ENCODE measurements at regions not wholly inside any gene's neighbourhood (a gene's known extent, or its start where the extent isn't known, plus 50 kb on each side); places are given as distances from the start of the nearest gene placed in this dataset.

- H2AFZ ChIP-seq (ENCODE audit: low read length) = no peak overlapping the region
- peak overlapping the region in 1 of 4 experiments; percentile 12 for H3K4me3 ChIP-seq (replicated peaks in 1 of 4; ENCODE audit: control extremely low read depth in 1 of 4, insufficient read depth in 1 of 4, low read depth in 3 of 4, low read length in 4 of 4)
Observed at GRCh38 chr14:34018564-34019244, 67.8 kb upstream of the EGLN3 start.

GRCh38 chr14:34018125-34018524 is 67.3 kb upstream of the EGLN3 start:
- no peaks in the 10 kb centered on the region for H4K20me1 ChIP-seq (ENCODE audit: control insufficient read depth, extremely low read depth, insufficient read depth, low read length)
- H3K4me1 ChIP-seq (ENCODE audit: control insufficient read depth, extremely low read depth, insufficient read depth, low read length) = no peaks in the 10 kb centered on the region
- H3K79me2 ChIP-seq (ENCODE audit: control insufficient read depth, insufficient read depth, low read length) = no peaks in the 10 kb centered on the region
- no peak overlapping the region for H3K4me2 ChIP-seq (ENCODE audit: extremely low read depth, insufficient read depth, low read length)
- H3K4me3 ChIP-seq (replicated peaks in 1 of 4; ENCODE audit: control extremely low read depth in 1 of 4, insufficient read depth in 1 of 4, low read depth in 3 of 4, low read length in 4 of 4) = no peak overlapping the region
- H3K36me3 ChIP-seq (ENCODE audit: control insufficient read depth, insufficient read depth, low read length) = no peaks in the 10 kb centered on the region
- TF ChIP-seq CTCF (conservative IDR thresholded peaks at IDR 0.05 in 1 of 2, IDR thresholded peaks at IDR 0.05 in 1 of 2; ENCODE audit: low read depth in 1 of 2, low read length in 2 of 2) = no peak
- TF ChIP-seq EZH2 (IDR thresholded peaks at IDR 0.05; ENCODE audit: low read length, missing control alignments) = no peak
- H3K9ac ChIP-seq (ENCODE audit: insufficient read depth, low read length) = no peak overlapping the region
- no peak overlapping the region for H2AFZ ChIP-seq (ENCODE audit: low read length)
- no peak for DNase-seq (ENCODE audit: low read depth in 2 of 2)
- H3K27me3 ChIP-seq (ENCODE audit: control insufficient read depth, insufficient read depth, low read length) = no peaks in the 10 kb centered on the region
- no peak overlapping the region for H3K27ac ChIP-seq (ENCODE audit: insufficient read depth, low read length)
- H3K9me3 ChIP-seq (ENCODE audit: control insufficient read depth, insufficient read depth, low read depth, low read length) = no peaks in the 10 kb centered on the region

More at GRCh38 chr14:34018564-34019244, 67.8 kb upstream of the EGLN3 start:
- H3K4me1 ChIP-seq (ENCODE audit: control insufficient read depth, extremely low read depth, insufficient read depth, low read length) = no peaks in the 10 kb centered on the region
- no peak for DNase-seq (ENCODE audit: low read depth in 2 of 2)
- H3K27ac ChIP-seq (ENCODE audit: insufficient read depth, low read length) = no peak overlapping the region
- no peak overlapping the region for H3K4me2 ChIP-seq (ENCODE audit: extremely low read depth, insufficient read depth, low read length)
- H3K9me3 ChIP-seq (ENCODE audit: control insufficient read depth, insufficient read depth, low read depth, low read length) = no peaks in the 10 kb centered on the region
- H3K9ac ChIP-seq (ENCODE audit: insufficient read depth, low read length) = no peak overlapping the region
- no peaks in the 10 kb centered on the region for H3K27me3 ChIP-seq (ENCODE audit: control insufficient read depth, insufficient read depth, low read length)
- H3K79me2 ChIP-seq (ENCODE audit: control insufficient read depth, insufficient read depth, low read length) = no peaks in the 10 kb centered on the region
- H3K36me3 ChIP-seq (ENCODE audit: control insufficient read depth, insufficient read depth, low read length) = no peaks in the 10 kb centered on the region
- H4K20me1 ChIP-seq (ENCODE audit: control insufficient read depth, extremely low read depth, insufficient read depth, low read length) = no peaks in the 10 kb centered on the region
- TF ChIP-seq CTCF (conservative IDR thresholded peaks at IDR 0.05 in 1 of 2, IDR thresholded peaks at IDR 0.05 in 1 of 2; ENCODE audit: low read depth in 1 of 2, low read length in 2 of 2) (no peak), EZH2 (IDR thresholded peaks at IDR 0.05; ENCODE audit: low read length, missing control alignments) (no peak)

- Histone ChIP-seq H3K9ac (ENCODE audit: insufficient read depth, low read length) (no peak overlapping the region), H3K9me3 (ENCODE audit: control insufficient read depth, insufficient read depth, low read depth, low read length) (no peaks in the 10 kb centered on the region), H3K4me3 (replicated peaks in 1 of 4; ENCODE audit: control extremely low read depth in 1 of 4, insufficient read depth in 1 of 4, low read depth in 3 of 4, low read length in 4 of 4) (no peak overlapping the region), H3K4me1 (ENCODE audit: control insufficient read depth, extremely low read depth, insufficient read depth, low read length) (no peaks in the 10 kb centered on the region), H3K27me3 (ENCODE audit: control insufficient read depth, insufficient read depth, low read length) (no peaks in the 10 kb centered on the region), H3K27ac (ENCODE audit: insufficient read depth, low read length) (no peak overlapping the region), H3K36me3 (ENCODE audit: control insufficient read depth, insufficient read depth, low read length) (no peaks in the 10 kb centered on the region), H3K4me2 (ENCODE audit: extremely low read depth, insufficient read depth, low read length) (no peak overlapping the region), H4K20me1 (ENCODE audit: control insufficient read depth, extremely low read depth, insufficient read depth, low read length) (no peaks in the 10 kb centered on the region), H3K79me2 (ENCODE audit: control insufficient read depth, insufficient read depth, low read length) (no peaks in the 10 kb centered on the region), H2AFZ (ENCODE audit: low read length) (no peak overlapping the region)
- TF ChIP-seq CTCF (conservative IDR thresholded peaks at IDR 0.05 in 1 of 2, IDR thresholded peaks at IDR 0.05 in 1 of 2; ENCODE audit: low read depth in 1 of 2, low read length in 2 of 2) (no peak), EZH2 (IDR thresholded peaks at IDR 0.05; ENCODE audit: low read length, missing control alignments) (no peak)
- DNase-seq (ENCODE audit: low read depth in 2 of 2) = no peak
Observed at GRCh38 chr14:34015383-34015782, 64.5 kb upstream of the EGLN3 start.
